Common myeloid progenitor, CD34-positive (primary cell): ENCODE measurements at regions not wholly inside any gene's neighbourhood (a gene's known extent, or its start where the extent isn't known, plus 50 kb on each side); places are given as distances from the start of the nearest gene placed in this dataset.

Experiments
- CTCF ChIA-PET: fragments of 350-600 bp; sonication (Branson Sonifier 250); formaldehyde crosslinking; loops from one replicate; lab custom pipeline; 2021; ENCODE audit warnings: antibody characterized with exemption; lab: Charles Lee
- POLR2A ChIA-PET: fragments of 350-600 bp; sonication (Branson Sonifier 250); formaldehyde crosslinking; loops from one replicate; lab custom pipeline; 2021; ENCODE audit warnings: antibody characterized with exemption; lab: Charles Lee
- DNase-seq, 3 donors: peaks; one replicate each; pipeline versions ENCODE4 v3.0.0 to v3.0.0-alpha.2; 2013
- H3K27ac ChIP-seq, 2 experiments: 1 replicate in 1 of 2; 2 replicates in 1 of 2; pipeline ENCODE4 v1.7.0; 2013; ENCODE audit warnings: inconsistent platforms in 2 of 2, low read length in 2 of 2, mild to moderate bottlenecking in 2 of 2, low read depth in 1 of 2, moderate library complexity in 1 of 2; ENCODE audit not compliant: severe bottlenecking in 2 of 2, insufficient read depth in 1 of 2, poor library complexity in 1 of 2
- H3K27me3 ChIP-seq, 5 experiments: replicated peaks in 2 of 5; 1 replicate in 3 of 5; 2 replicates in 2 of 5; pipeline versions ENCODE4 v1.6.1 to v1.7.0; 2013; ENCODE audit warnings: low read length in 4 of 5, mild to moderate bottlenecking in 2 of 5, moderate library complexity in 2 of 5, inconsistent platforms in 1 of 5; ENCODE audit not compliant: insufficient read depth in 5 of 5, control insufficient read depth in 4 of 5
- H3K36me3 ChIP-seq, 4 experiments: 1 replicate in 2 of 4; 2 replicates in 2 of 4; pipeline versions ENCODE4 v1.6.1 to v1.7.0; 2013; ENCODE audit warnings: low read length in 3 of 4, control low read depth in 1 of 4, mild to moderate bottlenecking in 1 of 4; ENCODE audit not compliant: control insufficient read depth in 4 of 4, insufficient read depth in 4 of 4
- H3K4me1 ChIP-seq, 4 experiments: 1 replicate in 3 of 4; 2 replicates in 1 of 4; pipeline versions ENCODE4 v1.6.1 to v1.7.1; 2013; ENCODE audit warnings: low read length in 3 of 4, mild to moderate bottlenecking in 3 of 4, control low read depth in 1 of 4, inconsistent platforms in 1 of 4, moderate library complexity in 1 of 4; ENCODE audit not compliant: control insufficient read depth in 4 of 4, insufficient read depth in 4 of 4; ENCODE audit errors: control extremely low read depth in 1 of 4
- H3K4me3 ChIP-seq, 7 experiments: 1 replicate in 4 of 7; 2 replicates in 3 of 7; pipeline versions ENCODE4 v1.5.1 to v1.7.0; 2013; ENCODE audit warnings: mild to moderate bottlenecking in 7 of 7, low read length in 6 of 7, moderate library complexity in 6 of 7, inconsistent platforms in 2 of 7, low read depth in 2 of 7, control low read depth in 1 of 7; ENCODE audit not compliant: insufficient read depth in 4 of 7, control insufficient read depth in 1 of 7; ENCODE audit errors: extremely low read depth in 1 of 7
- H3K9me3 ChIP-seq, 5 experiments: 1 replicate in 4 of 5; 2 replicates in 1 of 5; pipeline versions ENCODE4 v1.6.1 to v1.7.1; 2013; ENCODE audit warnings: low read length in 4 of 5, mild to moderate bottlenecking in 2 of 5, inconsistent platforms in 1 of 5, low read depth in 1 of 5, moderate library complexity in 1 of 5; ENCODE audit not compliant: control insufficient read depth in 4 of 5, insufficient read depth in 2 of 5; ENCODE audit errors: control extremely low read depth in 1 of 5
- WGBS: methylation state at CpG from one replicate; pipeline ENCODE4 v1.1.5; 2013; ENCODE audit not compliant: insufficient coverage; 5-methylcytosine and 5-hydroxymethylcytosine counted together

GRCh38 chr1:81596341-81596740 is 204.4 kb upstream of the ADGRL2 start:
- POLR2A ChIA-PET = no interaction called here

DNA sequence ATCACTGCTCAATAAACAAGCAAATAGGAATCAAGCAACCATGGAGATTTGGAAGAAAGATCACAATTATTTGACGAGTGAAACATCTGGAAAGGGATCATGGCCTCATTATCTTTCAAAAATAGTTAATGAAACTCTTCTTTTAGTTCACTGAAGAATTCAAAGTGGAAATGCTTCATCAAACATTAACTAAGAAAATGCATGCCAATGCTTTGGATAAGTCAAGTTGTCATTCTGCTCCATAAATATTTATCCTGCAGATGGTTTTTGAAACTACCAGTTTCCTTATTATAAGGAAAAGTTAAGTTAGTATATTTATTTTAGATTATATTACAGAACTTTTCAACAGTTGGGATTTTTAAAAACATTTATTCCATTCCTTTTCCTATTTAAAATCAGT is 206.5 kb upstream of the ADGRL2 start:
- POLR2A ChIA-PET = no interaction called here
- CTCF ChIA-PET = interaction anchor here (0.5 kb wide), 1 partner anchor 823 kb away, joined by 3 read pairs; no protein-coding TSS in a partner anchor
- Histone ChIP-seq H3K4me3 (no peak overlapping the region), H3K4me1 (peaks cover 0 to 3% (median 0%) of the 10 kb centered on the region in 4 experiments), H3K36me3 (no peaks in the 10 kb centered on the region), H3K9me3 (peaks cover 0 to 3% (median 0%) of the 10 kb centered on the region in 5 experiments), H3K27ac (no peak overlapping the region), H3K27me3 (no peaks in the 10 kb centered on the region)
- WGBS = no CpG with 5 or more reads among the region's 1 CpG
- DNase-seq = no peak

More at GRCh38 chr1:81596341-81596740, 204.4 kb upstream of the ADGRL2 start:
- no peaks in the 10 kb centered on the region for H3K27me3 ChIP-seq
- peaks cover 0 to 3% (median 0%) of the 10 kb centered on the region in 5 experiments for H3K9me3 ChIP-seq
- H3K36me3 ChIP-seq = no peaks in the 10 kb centered on the region
- CTCF ChIA-PET = no interaction called here
- H3K4me3 ChIP-seq = no peak overlapping the region
- no peak for DNase-seq
- 98% methylated on average over 10 of the region's 14 CpGs for WGBS
- no peak overlapping the region for H3K27ac ChIP-seq
- H3K4me1 ChIP-seq = peaks cover 0 to 3% (median 0%) of the 10 kb centered on the region in 4 experiments

GRCh38 chr1:81592233-81592632 is 208.5 kb upstream of the ADGRL2 start:
- CTCF ChIA-PET = interaction anchor here (1.2 to 2.5 kb wide), 2 partner anchors 12 to 52 kb away, joined by 3 to 8 read pairs; no protein-coding TSS in a partner anchor
- DNase-seq = peak in 2 of 3 donors; percentile 0 to 1
- Histone ChIP-seq H3K4me3 (no peak overlapping the region), H3K36me3 (no peaks in the 10 kb centered on the region), H3K27me3 (no peaks in the 10 kb centered on the region), H3K4me1 (peaks cover 0 to 3% (median 0%) of the 10 kb centered on the region in 4 experiments), H3K9me3 (peaks cover 0 to 3% (median 0%) of the 10 kb centered on the region in 5 experiments), H3K27ac (no peak overlapping the region)
- WGBS = 0% methylated on average over 1 of the region's 2 CpGs
- POLR2A ChIA-PET = no interaction called here

DNA sequence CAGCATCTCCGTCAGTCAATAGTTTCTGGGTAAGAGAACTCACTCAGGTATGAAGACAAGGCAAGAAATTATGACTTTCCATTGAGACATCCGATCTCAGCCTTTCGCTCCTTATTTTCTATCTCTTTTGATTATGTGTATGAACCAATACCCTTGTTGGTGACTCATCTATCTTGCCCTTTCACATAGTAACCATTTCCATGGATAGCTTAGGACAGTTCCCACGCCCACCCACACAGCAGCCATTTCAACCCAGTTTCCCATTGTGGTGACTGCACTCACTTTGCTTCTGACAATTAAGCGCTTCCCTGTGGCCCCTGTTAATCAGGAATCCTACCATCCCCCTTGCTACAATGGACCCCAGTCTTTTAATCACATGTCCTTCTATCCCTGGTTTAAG is 210.6 kb upstream of the ADGRL2 start:
- DNase-seq = no peak
- Histone ChIP-seq H3K9me3 (peaks cover 0 to 3% (median 0%) of the 10 kb centered on the region in 5 experiments), H3K4me3 (no peak overlapping the region), H3K27me3 (no peaks in the 10 kb centered on the region), H3K27ac (no peak overlapping the region), H3K4me1 (peaks cover 0 to 3% (median 0%) of the 10 kb centered on the region in 4 experiments), H3K36me3 (no peaks in the 10 kb centered on the region)
- POLR2A ChIA-PET = no interaction called here
- CTCF ChIA-PET = no interaction called here
- WGBS = 100% methylated on average over 2 of the region's 5 CpGs

DNA sequence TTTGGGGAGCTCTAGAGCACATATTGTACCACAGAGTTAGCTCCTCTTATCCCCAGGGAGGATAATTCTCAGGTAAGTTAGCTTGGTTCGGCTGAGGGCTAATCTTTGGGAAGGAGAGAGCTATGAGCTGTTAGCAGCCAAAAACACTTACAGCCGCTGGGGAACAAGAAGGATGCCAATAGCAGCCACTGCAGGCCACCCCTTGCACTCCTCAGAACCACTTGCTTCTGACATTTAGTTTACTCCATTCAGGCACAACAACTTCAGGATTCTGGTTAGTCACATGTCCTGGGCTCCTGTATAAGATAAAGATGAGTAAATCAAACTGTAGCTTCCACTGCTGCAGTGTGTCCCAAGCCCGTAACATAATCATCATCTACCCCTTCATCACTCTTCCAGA is 212.6 kb upstream of the ADGRL2 start:
- H3K4me1 ChIP-seq = peaks cover 0 to 3% (median 0%) of the 10 kb centered on the region in 4 experiments

DNA sequence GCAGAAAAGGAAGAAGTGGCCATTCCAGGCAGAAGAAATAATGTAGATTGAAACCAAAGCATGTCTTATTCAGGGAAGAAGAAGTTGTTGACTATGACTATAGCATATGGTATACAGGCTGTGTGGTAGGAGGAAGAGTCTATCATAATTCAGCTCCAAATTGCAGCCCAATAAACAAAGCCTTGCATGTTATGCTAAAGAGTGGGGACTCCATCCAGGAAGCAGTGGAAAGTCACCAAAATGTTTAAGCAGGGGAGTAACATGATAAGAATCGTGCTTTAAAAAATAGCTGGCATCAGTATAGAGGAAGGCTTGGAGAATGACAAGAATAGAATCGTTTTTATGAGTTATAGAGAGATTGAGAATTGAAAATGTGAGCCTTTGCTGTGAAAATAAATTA is 213.3 kb upstream of the ADGRL2 start:
- no peak for DNase-seq
- Histone ChIP-seq H3K36me3 (no peaks in the 10 kb centered on the region), H3K9me3 (peaks cover 0 to 3% (median 1%) of the 10 kb centered on the region in 5 experiments), H3K27me3 (no peaks in the 10 kb centered on the region), H3K4me1 (no peaks in the 10 kb centered on the region), H3K4me3 (no peak overlapping the region), H3K27ac (no peak overlapping the region)
- WGBS = 100% methylated on average over 1 of the region's 2 CpGs
- ChIA-PET POLR2A (no interaction called here), CTCF (no interaction called here)

More for the DNA sequence above, 212.6 kb upstream of the ADGRL2 start:
- Histone ChIP-seq H3K9me3 (peaks cover 0 to 3% (median under 1%) of the 10 kb centered on the region in 5 experiments), H3K27ac (no peak overlapping the region), H3K4me3 (no peak overlapping the region), H3K27me3 (no peaks in the 10 kb centered on the region), H3K36me3 (no peaks in the 10 kb centered on the region)
- POLR2A ChIA-PET = no interaction called here
- 100% methylated on average over 2 of the region's 3 CpGs for WGBS
- DNase-seq = no peak
- CTCF ChIA-PET = no interaction called here

GRCh38 chr1:81585371-81585770 is 215.4 kb upstream of the ADGRL2 start:
- Histone ChIP-seq H3K9me3 (peaks cover 0 to 1% (median 0%) of the 10 kb centered on the region in 5 experiments), H3K4me3 (no peak overlapping the region), H3K4me1 (no peaks in the 10 kb centered on the region), H3K27ac (no peak overlapping the region), H3K27me3 (no peaks in the 10 kb centered on the region), H3K36me3 (no peaks in the 10 kb centered on the region)
- DNase-seq = no peak
- ChIA-PET POLR2A (no interaction called here), CTCF (no interaction called here)
- WGBS = no CpG with 5 or more reads among the region's 2 CpGs
